ENCODE measurements at regions not wholly inside any gene's neighbourhood (a gene's known extent, or its start where the extent isn't known, plus 50 kb on each side); places are given as distances from the start of the nearest gene placed in this dataset.
"Not testable (repeated sequence)": the region's sequence is repeated elsewhere in the genome, so short reads cannot be mapped to it uniquely, and the experiment has no call there.

DNA sequence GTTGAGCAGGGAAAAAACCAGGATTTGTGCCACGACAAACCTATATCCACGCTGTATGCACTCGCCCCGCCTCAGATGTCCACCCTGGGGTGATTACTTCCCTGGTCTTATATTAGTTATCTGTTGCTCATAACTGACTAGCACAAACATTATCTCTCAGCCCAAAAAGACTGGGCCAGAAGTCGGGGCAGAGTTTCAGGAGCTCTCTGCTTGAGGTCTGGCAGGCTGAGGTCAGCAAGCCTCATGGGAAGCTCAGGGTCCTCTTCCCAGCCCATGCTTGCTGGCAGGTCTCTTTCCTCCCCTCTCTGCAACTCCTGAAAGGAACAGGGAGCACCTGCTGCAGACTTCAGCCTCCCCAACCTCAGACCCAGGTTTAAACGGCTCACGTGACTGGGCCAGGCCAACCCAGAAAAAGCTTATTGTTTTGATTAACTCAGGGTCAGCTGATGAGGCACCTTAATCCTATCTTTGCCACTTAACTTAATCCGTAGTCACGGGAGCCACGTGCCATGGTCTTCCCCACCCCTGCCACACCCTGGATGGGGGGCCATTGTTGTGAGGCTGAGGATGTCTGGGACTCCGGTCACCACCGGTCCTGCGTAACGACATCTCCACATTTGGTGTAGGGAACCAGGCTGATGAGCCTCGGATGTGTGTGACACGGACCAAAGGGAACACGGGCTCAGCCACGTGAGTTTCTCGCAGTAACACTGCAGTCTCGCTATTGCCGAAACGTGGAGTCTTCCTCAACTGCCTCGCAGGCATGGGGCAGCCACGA, 123.7 kb upstream of the IRX4 start:
- DNase-seq (ENCODE audit: low read depth): no peak

DNA sequence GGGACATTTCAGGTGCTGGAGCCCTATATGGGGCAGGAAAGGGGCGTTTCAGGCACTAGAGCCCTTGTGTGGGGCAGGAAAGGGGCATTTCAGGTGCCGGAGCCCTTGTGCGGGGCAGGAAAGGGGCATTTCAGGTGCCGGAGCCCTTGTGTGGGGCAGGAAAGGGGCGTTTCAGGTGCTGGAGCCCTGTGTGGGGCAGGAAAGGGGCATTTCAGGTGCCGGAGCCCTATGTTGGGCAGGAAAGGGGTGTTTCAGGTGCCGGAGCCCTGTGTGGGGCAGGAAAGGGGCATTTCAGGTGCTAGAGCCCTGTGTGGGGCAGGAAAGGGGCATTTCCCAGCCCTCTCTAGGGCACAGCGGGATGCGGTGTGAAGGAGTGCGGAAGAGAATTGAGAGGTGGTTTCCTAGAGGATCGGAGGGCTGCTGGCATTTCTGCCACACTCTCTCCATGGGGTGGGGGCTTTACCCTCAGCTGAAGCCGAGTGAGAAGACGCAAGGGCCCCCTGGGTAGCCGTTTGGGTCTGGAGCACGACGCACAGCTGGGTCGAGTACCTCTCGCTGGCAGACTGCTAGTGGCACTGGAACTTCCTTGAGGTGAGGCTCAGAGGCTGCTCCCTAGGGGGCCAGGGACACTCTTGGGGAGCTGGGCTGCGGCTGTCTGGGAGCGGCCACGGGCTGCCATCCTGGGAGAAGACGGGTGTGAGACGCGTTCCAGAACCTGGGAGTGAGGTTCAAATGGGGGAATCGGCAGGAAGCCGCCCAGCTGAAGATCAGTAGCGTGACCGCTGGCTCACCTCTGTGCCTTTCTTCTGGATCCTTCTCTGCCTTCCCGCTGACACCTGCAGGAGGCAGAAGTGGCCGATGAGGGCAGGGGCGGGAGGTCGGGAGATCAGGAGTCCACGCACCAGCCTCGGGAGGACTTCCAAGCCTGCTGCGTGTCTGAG, 122.6 kb upstream of the IRX4 start:
- DNase-seq (ENCODE audit: low read depth): no peak

GRCh38 chr5:2003690-2004365, 121.1 kb upstream of the IRX4 start:
- DNase-seq (ENCODE audit: low read depth): no peak

DNA sequence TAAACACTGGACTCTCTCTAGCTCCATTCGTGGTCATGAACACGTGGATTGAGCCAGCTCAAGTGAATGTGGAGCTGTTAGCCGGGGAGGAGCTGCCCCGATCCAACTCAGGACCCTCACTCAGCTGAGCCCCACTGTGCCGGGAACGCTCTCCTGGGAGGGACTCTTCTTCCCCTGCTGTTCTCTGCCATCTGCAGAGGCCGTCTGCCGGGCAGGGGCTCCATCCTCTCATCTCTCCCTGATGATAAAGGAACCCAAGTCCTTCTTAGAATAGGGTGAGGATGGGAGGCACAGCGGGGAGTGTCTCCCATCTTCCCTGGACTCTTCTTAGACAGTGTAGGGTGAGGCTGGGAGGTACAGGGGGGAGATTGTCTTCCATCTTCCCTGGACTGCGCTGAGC, 120.5 kb upstream of the IRX4 start:
- no peak for DNase-seq (ENCODE audit: low read depth)

DNA sequence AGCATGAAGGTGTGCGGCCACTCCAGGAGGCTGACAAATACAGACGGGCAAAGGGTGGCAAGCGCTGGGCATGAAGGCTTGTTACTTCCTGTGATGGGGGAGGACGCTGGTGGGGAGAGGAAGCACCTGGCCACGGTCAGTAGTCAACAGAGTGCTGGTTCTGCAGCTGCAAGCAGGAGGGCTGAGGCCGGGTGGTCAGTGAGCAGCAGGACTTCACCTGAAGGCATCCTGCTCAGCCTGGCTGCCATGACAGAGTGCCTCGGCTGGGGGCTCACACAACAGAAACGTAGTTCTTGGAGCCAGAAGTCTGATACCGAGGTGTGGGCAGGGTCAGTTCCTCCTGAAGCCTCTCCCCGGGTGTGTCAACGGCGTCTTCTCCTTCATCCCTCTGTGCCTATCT, 118.6 kb upstream of the IRX4 start:
- DNase-seq (ENCODE audit: low read depth): no peak

DNA sequence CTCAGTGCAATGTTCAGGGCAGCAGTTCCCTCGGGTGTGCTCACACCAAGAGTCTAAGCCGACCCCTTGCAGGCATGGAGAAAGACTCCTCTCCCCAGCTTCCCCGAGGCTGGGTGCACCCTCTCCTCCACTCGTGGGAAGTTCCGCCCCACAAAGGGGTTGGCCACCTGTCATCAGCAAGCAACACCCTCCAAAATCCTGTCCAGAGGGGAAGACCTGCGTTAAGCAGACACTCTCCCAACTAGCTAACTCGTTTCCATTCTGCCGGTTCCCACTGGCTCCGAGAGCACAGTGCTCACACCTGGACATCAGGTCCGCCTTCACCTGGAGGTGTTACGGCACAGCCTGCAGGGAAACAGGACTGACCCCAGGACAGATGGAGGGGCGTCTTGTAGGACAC, 117.9 kb upstream of the IRX4 start:
- no peak for DNase-seq (ENCODE audit: low read depth)

GRCh38 chr5:1999794-2000193, 117.1 kb upstream of the IRX4 start:
- no peak for DNase-seq (ENCODE audit: low read depth)

DNA sequence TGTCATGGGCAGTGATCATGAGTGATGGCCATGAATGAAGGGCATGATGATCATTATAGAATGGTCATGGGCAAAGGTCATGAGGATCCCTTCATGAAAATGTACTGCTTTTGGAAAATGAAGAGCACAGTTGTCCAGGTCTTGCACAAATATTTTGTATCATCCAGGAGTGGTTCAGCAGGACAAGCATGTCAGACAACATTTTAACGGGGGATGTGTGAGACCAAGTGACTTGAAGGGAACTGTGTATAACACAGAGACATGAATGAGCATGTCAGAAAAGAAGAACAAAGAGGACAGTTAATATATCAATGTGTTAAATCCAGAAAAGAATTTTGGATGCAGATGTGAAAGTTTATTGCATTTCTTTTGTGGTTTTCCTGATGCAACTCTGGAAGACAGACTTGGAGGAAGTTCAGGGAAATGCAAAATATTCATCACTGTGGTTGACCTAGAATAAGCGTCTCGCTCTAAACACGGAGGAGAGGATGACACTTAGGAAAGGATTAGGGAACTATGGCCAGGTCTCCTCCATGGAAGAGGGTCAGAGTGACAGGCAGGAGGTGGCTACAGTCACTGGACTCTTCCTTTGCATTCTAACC, 116.1 kb upstream of the IRX4 start:
- DNase-seq (ENCODE audit: low read depth): no peak

DNA sequence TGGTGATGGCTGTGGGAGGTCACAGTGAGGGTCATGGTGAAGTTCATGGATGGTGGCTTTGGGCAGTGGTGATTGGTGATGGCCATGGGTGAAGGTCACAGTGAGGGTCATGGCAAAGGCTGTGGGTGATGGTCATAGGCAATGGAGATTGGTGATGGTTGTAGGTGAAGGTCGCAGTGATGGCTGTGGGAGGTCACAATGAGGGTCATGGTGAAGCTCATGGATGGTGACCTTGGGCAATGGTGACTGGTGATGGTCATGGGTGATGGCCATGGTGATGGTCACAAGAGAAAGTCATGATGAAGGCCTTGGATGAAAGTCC, 115.6 kb upstream of the IRX4 start:
- no peak for DNase-seq (ENCODE audit: low read depth)

DNA sequence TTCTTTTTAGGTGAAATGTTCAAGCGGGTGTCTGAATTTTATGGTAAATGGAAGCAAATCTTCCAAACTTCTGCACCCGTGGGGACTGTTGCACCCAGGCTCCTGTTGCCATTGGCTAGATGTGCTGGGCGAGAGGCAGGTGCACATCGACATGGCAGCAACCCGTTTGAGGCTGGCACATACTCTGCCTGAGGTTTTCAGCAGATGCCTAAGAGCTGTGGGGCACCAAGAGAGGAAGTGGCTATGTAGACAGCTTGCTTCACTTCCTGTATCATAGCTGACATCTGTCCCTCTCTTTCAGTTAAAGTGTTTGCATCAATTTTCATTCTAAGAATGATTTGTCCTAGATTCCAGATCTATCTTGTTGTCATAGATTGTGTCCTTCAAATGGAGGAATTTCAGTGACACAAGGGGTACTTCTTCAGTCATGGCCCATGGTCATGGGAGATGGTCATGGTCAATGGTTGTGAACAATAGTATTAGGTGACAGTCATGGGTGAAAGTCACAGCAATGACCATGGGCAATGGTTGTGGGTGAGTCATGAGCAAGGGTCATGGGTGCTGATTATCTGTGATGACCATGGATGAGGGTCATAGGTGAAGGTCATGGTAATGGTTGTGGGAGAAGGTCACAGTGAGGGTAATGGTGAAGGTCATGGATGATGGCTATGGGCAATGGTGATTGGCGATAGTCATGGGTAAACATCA, 115.1 kb upstream of the IRX4 start:
- no peak for DNase-seq (ENCODE audit: low read depth)

DNA sequence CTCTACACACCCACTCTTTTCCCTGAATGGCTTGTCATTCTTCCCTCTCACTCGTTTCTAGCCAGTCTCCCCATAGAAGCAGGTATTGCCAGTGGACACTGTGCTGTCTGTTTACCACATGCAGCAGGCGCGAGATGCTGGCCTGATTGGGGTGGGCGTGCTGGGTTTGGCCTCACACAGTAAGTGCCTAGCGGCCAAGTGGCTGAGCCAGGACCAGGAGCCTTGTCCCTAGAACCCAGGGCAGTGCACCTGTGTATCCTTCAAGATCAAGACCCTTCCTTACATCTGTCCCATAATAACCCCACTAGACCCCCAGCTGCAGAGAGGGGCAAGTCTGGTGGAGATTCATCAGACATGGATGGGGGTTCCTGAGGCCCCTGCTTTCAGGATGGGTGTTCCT, 112.8 kb upstream of the IRX4 start:
- no peak for DNase-seq (ENCODE audit: low read depth)

DNA sequence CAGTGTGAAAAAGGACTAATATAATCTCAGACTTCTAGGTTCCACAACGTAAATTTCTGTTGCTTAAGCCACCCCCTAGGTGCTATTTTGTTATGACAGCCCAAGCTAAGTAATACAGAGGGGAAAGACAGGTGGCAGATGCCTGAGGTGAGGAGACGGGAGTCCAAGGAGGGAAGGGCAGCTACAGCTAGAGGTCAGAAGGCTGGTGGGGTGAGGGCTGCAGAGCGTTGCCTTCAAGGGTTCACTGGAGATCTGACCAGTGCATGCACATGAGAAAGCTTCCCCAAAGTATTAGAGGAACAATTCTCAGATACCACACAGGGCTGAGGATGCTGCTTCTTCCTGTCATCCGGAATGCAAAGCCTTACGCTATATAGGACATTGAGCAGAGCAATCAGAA, 104.7 kb upstream of the IRX4 start:
- DNase-seq (ENCODE audit: low read depth): no peak

- no peak for DNase-seq (ENCODE audit: low read depth)
Measured at GRCh38 chr5:1985781-1986180, 103.1 kb upstream of the IRX4 start.

DNA sequence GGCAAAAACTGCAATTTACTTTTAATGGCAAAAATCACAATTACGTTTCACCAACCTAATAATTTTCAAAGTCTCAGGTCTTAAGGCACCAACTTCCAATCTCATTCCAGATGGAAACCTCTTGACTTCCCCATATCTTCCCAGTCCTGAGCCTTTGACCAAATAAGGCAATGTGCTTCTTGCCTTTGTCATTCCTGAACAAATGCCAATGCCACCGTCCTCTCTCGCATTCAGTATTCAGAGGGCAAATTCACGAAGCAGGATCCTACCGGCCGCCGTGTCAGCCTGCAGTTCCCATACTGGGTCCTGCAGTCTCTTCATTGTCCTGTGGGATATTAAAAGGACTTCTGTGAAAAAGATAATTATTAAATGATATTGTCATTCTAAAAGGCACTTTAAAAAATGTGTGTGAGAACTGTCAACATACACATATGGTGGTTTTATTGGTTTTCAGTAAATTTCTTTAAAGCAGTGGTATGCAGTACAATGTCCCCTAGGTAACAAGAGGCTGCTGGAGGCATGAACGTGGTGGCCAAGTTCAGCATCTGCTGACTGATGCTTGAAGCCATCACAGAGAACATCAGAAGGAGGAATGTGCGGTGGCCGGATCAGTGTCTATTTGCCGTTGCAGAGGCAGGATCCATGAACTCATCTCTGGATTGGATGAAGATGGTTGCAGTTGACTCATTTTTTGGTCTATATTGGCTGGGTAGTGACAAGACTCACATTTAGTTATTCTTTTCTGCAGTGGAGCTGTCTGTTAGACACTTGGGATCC, 101.4 kb upstream of the IRX4 start:
- no peak for DNase-seq (ENCODE audit: low read depth)

- DNase-seq (ENCODE audit: low read depth): no peak
Measured at GRCh38 chr5:1983401-1983800, 100.7 kb upstream of the IRX4 start.

DNA sequence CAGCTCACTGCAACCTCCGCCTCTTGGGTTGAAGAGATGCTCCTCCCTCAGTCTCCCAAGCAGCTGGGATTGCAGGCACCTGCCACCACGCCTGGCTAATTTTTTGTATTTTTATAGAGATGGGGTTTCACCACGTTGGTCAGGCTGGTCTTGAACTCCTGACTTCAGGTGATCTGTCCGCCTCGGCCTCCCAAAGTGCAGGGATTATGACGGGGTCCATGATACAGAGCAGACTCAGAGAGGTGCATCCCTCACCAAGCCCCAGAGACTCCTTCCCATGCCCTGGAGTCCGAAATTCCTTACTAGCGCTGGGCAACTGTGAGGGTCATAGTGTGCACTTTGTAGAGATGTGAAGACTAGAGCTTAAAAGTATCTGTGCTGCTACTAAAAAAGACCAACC, 99.8 kb upstream of the IRX4 start:
- not testable (repeated sequence) for DNase-seq (ENCODE audit: low read depth)

GRCh38 chr5:1975898-1976765, 93.4 kb upstream of the IRX4 start:
- DNase-seq (ENCODE audit: low read depth): no peak

GRCh38 chr5:1975406-1975715, 92.6 kb upstream of the IRX4 start:
- DNase-seq (ENCODE audit: low read depth): no peak

- no peak for DNase-seq (ENCODE audit: low read depth)
Measured at GRCh38 chr5:1974501-1975405, 92.0 kb upstream of the IRX4 start.
